ENCODE measurements at regions not wholly inside any gene's neighbourhood (a gene's known extent, or its start where the extent isn't known, plus 50 kb on each side); places are given as distances from the start of the nearest gene placed in this dataset.
"Not testable (repeated sequence)": the region's sequence is repeated elsewhere in the genome, so short reads cannot be mapped to it uniquely, and the experiment has no call there.

- no peak for TF ChIP-seq POLR2A (IDR thresholded peaks at IDR 0.05)
- no peak for TF ChIP-seq CTCF (IDR thresholded peaks at IDR 0.05)
- no peaks in the 10 kb centered on the region for H3K4me1 ChIP-seq
- H3K9me3 ChIP-seq, result no peaks in the 10 kb centered on the region
- 66 to 71% methylated on average over 3 of the region's 3 CpGs for WGBS, 2 donors
- DNase-seq (no peak), ATAC-seq (no peak)
- H3K27ac ChIP-seq, result no peak overlapping the region
- H3K36me3 ChIP-seq (replicated peaks in 1 of 2; ENCODE audit: insufficient read depth in 1 of 2, low read depth in 2 of 2), result no peaks in the 10 kb centered on the region
- no peak overlapping the region for H3K4me3 ChIP-seq
- intact Hi-C loops (cut with DNase I), result no loop called here
- H3K27me3 ChIP-seq, result no peaks in the 10 kb centered on the region
Observed at GRCh38 chr6:126667071-126667470, 327.2 kb downstream of the CENPW start.

GRCh38 chr6:126667728-126668127 is 327.8 kb downstream of the CENPW start:
- H3K9me3 ChIP-seq, result no peaks in the 10 kb centered on the region
- H3K4me1 ChIP-seq, result no peaks in the 10 kb centered on the region
- ATAC-seq, result no peak
- no peak for DNase-seq
- no peaks in the 10 kb centered on the region for H3K36me3 ChIP-seq (replicated peaks in 1 of 2; ENCODE audit: insufficient read depth in 1 of 2, low read depth in 2 of 2)
- TF ChIP-seq POLR2A (IDR thresholded peaks at IDR 0.05) (no peak), CTCF (IDR thresholded peaks at IDR 0.05) (no peak)
- H3K27ac ChIP-seq, result no peak overlapping the region
- no peaks in the 10 kb centered on the region for H3K27me3 ChIP-seq
- intact Hi-C loops (cut with DNase I), result no loop called here
- H3K4me3 ChIP-seq, result no peak overlapping the region

- DNase-seq, result no peak
- Histone ChIP-seq H3K36me3 (replicated peaks in 1 of 2; ENCODE audit: insufficient read depth in 1 of 2, low read depth in 2 of 2) (no peaks in the 10 kb centered on the region), H3K27me3 (no peaks in the 10 kb centered on the region), H3K9me3 (no peaks in the 10 kb centered on the region), H3K4me3 (no peak overlapping the region), H3K27ac (no peak overlapping the region), H3K4me1 (no peaks in the 10 kb centered on the region)
- WGBS, 2 donors, result 43 to 54% methylated on average over 1 of the region's 1 CpG
- ATAC-seq, result no peak
- TF ChIP-seq POLR2A (IDR thresholded peaks at IDR 0.05), result no peak
- no peak for TF ChIP-seq CTCF (IDR thresholded peaks at IDR 0.05)
- intact Hi-C loops (cut with DNase I), result no loop called here
Observed at GRCh38 chr6:126672649-126673048, 332.7 kb downstream of the CENPW start.

GRCh38 chr6:126673749-126674148 is 333.8 kb downstream of the CENPW start:
- H3K4me1 ChIP-seq; intact Hi-C loops (cut with DNase I); H3K4me3 ChIP-seq; ATAC-seq; H3K9me3 ChIP-seq; DNase-seq; H3K27ac ChIP-seq; H3K27me3 ChIP-seq; H3K36me3 ChIP-seq (replicated peaks in 1 of 2; ENCODE audit: insufficient read depth in 1 of 2, low read depth in 2 of 2): not testable (repeated sequence)
- WGBS, 2 donors, result 82 to 88% methylated on average over 13 of the region's 13 CpGs

GRCh38 chr6:126682440-126682839 is 342.5 kb downstream of the CENPW start:
- no peak overlapping the region for H3K27ac ChIP-seq
- 66 to 76% methylated on average over 2 of the region's 2 CpGs for WGBS, 2 donors
- DNase-seq (no peak), ATAC-seq (no peak)
- H3K9me3 ChIP-seq, result no peaks in the 10 kb centered on the region
- H3K4me3 ChIP-seq, result no peak overlapping the region
- no peaks in the 10 kb centered on the region for H3K36me3 ChIP-seq (replicated peaks in 1 of 2; ENCODE audit: insufficient read depth in 1 of 2, low read depth in 2 of 2)
- no peaks in the 10 kb centered on the region for H3K27me3 ChIP-seq
- TF ChIP-seq POLR2A (IDR thresholded peaks at IDR 0.05), result no peak
- TF ChIP-seq CTCF (IDR thresholded peaks at IDR 0.05), result no peak
- intact Hi-C loops (cut with DNase I), result no loop called here
- no peaks in the 10 kb centered on the region for H3K4me1 ChIP-seq

Data from body of pancreas (tissue), 4 donors.